RPMI7951 (cell line): ENCODE measurements at regions not wholly inside any gene's neighbourhood (a gene's known extent, or its start where the extent isn't known, plus 50 kb on each side); places are given as distances from the start of the nearest gene placed in this dataset.

ENCODE experiments used
- DNase-seq: peaks from one replicate; pipeline ENCODE4 v3.0.0-alpha.2; 2012; ENCODE audit warnings: low read depth

- no peak for DNase-seq
These were observed 62.2 kb upstream of the TNIP3 start for GRCh38 chr4:121226362-121226761.

- DNase-seq: no peak
These were observed 57.5 kb upstream of the TNIP3 start for GRCh38 chr4:121221608-121222007.

- DNase-seq: no peak
These were observed 57.1 kb upstream of the TNIP3 start for GRCh38 chr4:121221201-121221600.

GRCh38 chr4:121220698-121221097 lies 56.6 kb upstream of the TNIP3 start:
- DNase-seq: no peak

GRCh38 chr4:121219227-121219626 lies 55.1 kb upstream of the TNIP3 start:
- DNase-seq: no peak

- no peak for DNase-seq
These were observed 53.2 kb upstream of the TNIP3 start for GRCh38 chr4:121217351-121217750.

GRCh38 chr4:121216461-121216860 lies 52.3 kb upstream of the TNIP3 start:
- DNase-seq: no peak

- no peak for DNase-seq
These were observed 49.8 kb upstream of the TNIP3 start for GRCh38 chr4:121213940-121214339.
